NCI-H146 treated with DMSO at 0.1 percent for 48 hours (cell line): ENCODE measurements at regions not wholly inside any gene's neighbourhood (a gene's known extent, or its start where the extent isn't known, plus 50 kb on each side); places are given as distances from the start of the nearest gene placed in this dataset.
A peak's percentile ranks its signal among the peaks of the same experiment; 100 is the strongest.
"Not testable (repeated sequence)": the region's sequence is repeated elsewhere in the genome, so short reads cannot be mapped to it uniquely, and the experiment has no call there.

ENCODE experiments used
- DNase-seq: peaks from one replicate; lab custom pipeline; 2025; ENCODE audit not compliant: unreplicated experiment; lab: John Stamatoyannopoulos, UW

DNA sequence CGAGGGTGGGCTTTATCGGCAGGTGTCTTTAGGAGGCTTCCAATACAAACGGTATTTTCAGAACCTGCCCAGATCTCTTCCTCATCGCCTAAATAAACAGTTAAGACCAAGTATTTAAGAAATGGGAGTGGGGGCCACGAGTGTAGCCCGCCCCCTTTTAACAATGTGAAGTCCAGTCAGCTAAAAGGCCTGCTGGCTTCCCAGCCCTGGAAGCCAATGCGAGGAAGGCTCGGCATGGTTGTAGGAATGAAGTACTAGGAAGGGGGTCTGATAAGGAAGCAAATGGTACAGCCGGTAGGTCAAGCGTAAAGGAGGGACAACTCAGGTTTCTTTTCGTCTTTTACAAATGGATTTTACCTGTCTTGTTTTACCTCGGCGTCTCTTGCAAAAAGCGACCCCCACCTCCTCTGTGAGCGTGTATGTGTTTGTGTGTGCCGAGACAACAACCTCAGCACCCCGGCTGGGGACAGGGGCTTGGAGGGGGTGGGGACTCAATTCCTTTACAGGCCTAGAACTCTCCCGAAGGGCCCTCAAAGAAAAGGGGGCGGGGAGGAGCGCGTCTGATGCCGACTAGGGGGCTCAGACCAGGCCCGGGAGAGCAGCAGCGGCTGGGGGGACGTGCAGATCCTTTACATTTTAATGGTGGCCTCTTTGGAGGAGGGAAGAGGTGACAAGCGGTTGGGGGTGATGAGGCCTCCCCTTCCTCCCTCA is 147.6 kb downstream of the GPR85 start:
- peak; percentile 65 for DNase-seq

- no peak for DNase-seq
These were observed 147.6 kb upstream of the TMEM168 start for GRCh38 chr7:112937651-112938415.

- DNase-seq, result no peak
These were observed 143.4 kb upstream of the TMEM168 start for GRCh38 chr7:112933598-112933997.

GRCh38 chr7:112930787-112931186 is 140.6 kb upstream of the TMEM168 start:
- DNase-seq, result no peak

- no peak for DNase-seq
These were observed 139.2 kb upstream of the TMEM168 start for GRCh38 chr7:112929421-112929820.

GRCh38 chr7:112926018-112926417 is 135.8 kb upstream of the TMEM168 start:
- DNase-seq, result no peak

DNA sequence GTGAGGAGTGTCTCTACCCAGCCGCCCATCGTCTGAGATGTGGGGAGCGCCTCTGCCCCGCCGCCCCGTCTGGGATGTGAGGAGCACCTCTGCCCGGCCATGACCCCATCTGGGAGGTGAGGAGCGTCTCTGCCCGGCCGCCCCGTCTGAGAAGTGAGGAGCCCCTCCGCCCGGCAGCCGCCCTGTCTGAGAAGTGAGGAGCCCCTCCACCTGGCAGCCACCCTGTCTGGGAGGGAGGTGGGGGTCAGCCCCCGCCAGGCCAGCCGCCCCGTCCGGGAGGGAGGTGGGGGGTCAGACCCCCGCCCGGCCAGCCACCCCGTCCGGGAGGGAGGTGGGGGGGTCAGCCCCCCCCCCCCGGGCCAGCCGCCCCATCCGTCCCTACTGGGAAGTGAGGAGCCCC is 132.4 kb upstream of the TMEM168 start:
- not testable (repeated sequence) for DNase-seq

GRCh38 chr7:112916431-112916830 is 126.2 kb upstream of the TMEM168 start:
- DNase-seq, result not testable (repeated sequence)

DNA sequence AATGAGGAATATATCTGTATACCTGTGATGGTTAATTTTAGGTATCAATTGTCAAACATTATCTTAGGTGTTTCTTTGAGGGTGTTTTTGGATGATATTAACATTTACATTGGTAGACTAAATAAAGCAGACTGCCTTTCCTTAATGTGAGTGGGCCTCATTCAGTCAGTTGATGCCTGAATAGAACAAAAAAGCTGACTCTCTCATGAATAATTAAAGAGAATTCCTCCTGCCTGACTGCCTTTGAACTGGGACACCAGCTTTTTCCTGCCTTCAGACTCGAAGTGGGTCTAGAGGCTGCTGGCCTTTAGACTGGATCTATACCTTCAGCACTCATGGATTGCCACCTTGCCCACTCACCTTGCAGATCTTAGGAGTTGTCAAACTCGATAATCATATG is 117.9 kb upstream of the TMEM168 start:
- no peak for DNase-seq

DNA sequence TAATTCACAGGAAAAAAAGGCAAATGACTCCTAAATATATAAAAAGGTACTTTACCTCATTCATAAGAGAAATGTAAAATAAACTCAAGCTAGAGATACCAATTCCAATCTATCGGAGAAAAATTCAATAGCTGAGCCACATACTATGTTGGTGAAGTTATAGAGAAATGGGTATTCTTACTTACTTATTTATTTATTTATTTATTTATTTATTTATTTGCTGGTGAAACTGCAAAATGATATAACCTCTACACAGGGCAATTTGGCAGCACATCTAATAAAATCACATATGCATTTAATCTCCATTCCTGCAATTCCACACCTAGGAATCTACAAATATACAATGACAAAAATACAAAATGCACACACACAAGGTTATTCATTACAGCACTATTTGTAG is 117.5 kb upstream of the TMEM168 start:
- no peak for DNase-seq

- no peak for DNase-seq
These were observed 115.8 kb upstream of the TMEM168 start for GRCh38 chr7:112905950-112906349.

DNA sequence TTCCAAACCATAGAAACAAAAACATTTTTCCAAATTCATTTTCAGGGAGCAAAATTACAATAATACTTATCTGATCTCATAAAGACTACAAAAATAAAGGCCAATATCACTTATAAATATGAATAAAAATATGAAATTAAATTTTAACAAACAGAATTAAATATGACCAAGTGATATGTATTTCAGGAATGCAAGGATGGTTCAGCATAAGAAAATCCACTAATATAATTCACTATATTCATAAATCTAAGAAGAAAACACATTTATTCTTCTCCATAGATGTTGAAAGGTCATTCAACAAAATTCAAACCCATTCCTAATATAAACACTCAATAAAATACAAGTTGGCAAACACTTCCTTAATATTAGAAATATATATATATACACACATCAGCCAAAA is 115.2 kb upstream of the TMEM168 start:
- DNase-seq, result no peak

- peak; percentile 29 for DNase-seq
These were observed 108.5 kb upstream of the TMEM168 start for GRCh38 chr7:112898432-112899290.

DNA sequence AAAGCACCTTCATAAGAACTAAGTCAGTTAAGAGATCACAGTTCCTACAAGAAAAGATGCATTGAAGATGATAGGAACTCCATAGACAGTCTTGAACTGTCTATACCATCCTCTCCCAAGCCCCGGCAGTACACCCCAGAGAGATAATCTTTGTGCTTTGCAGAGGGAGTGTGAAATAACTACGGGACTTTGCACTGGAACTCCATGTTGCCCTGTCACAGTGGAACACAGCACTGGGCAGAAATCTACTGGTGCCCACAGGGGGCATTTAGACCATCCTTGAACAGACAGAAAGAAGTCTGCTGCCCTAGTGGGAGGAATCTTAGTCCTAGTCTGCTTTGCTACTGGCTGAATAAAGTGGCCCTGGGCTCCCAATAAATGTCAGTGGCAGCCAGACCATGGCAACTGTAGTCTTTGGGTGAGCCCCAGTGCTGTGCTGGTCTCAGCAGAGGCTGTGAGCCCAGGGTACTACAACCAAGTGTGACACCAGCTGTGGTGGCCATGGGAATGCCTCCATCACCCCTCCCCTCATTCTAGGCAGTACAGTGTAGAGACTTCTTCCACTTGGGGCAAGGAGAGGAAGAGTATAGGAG is 107.7 kb upstream of the TMEM168 start:
- DNase-seq, result no peak

DNA sequence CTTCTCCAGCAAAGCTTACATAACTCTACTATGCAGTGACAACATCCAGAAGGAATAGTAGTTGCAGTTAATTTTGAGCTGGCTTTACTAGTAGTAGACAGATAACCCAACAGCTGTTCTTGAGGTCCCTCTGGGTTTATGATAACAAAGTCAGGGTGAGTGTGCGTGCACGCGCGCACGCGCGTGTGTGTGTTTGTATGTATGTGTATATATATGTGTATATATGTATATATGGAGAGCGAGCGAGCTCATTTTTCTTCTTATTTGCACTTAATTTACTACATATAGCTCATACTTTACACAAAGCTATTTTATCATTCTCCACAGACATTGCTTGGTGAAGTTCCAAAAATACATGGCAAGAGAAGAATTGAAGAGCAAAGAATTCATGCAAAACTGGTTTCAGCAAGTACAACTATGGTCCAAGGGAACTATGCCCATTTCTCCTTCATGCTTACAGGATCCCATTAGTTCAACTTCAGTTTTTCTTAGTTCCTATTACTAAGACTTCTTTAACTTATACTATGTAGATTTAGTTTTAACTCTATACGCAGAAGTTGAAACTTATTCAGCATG is 105.9 kb upstream of the TMEM168 start:
- no peak for DNase-seq

GRCh38 chr7:112892263-112892662 is 102.1 kb upstream of the TMEM168 start:
- DNase-seq, result no peak

DNA sequence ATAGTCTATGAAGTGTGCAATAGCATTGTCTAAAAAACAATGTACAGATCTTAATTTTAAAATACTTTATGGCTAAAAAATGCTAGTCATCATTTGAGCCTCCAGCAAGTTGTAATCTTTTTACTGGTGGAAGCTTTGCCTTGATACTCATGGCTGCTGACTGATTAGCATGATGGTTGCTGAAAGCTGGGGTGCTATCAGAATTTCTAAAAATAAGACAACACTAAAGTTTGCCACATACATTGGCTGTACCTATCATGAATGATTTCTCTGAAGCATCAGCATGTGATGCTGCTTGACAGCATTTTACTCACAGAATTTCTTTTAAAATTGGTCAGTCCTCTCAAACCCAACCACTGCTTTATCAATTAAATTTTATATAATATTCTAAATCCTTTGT is 101.5 kb upstream of the TMEM168 start:
- DNase-seq, result no peak

GRCh38 chr7:112889834-112890438 is 99.7 kb upstream of the TMEM168 start:
- no peak for DNase-seq

DNA sequence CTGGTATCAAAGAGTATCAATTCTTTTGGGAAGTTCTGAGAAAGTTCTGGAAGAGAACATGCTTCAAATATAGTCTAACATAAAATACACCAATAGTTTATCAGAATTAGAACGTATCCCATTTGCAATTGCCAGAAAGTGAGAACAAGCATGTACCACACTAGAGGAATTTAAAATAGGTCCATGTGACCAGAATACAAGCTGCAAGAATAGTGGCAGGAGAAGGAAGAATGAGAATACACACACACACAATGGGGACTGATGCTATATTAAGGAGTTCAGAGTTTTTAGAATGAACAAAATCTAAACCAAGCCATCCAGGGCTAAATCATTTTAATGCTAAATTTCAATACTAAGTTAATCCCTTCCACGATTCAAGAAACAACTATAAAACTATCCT is 99.1 kb upstream of the TMEM168 start:
- DNase-seq, result no peak

DNA sequence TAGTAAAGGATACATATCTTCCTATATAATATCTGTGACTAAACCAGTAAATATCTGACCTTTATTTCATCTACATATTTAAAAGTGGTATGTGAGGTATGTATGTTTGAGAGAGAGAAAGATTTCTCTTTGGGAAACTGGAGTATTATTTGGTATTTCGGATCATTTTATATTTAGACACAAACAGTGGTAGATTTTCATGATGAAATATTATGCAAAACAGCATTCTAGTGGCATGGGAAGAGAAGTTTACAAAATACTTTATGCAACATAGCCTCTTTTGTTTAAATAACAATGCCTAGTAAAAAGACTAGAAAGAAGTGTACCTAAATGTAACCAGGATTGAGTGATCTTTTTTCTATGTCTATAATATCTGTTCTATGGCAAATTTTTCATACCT is 98.6 kb upstream of the TMEM168 start:
- DNase-seq, result no peak

- DNase-seq, result no peak
These were observed 97.8 kb upstream of the TMEM168 start for GRCh38 chr7:112887976-112888375.
